Aorta (tissue), 5 donors: ENCODE measurements at regions not wholly inside any gene's neighbourhood (a gene's known extent, or its start where the extent isn't known, plus 50 kb on each side); places are given as distances from the start of the nearest gene placed in this dataset.
"Not testable (repeated sequence)": the region's sequence is repeated elsewhere in the genome, so short reads cannot be mapped to it uniquely, and the experiment has no call there.

Experiments used
- ATAC-seq: fragments of 200-7000 bp; cut with Tn5 transposase; one replicate; pipeline ENCODE4 v1.9.1; 2022; ENCODE audit warnings: moderate library complexity; ENCODE audit not compliant: low FRiP score
- DNase-seq, 2 donors: peaks; one replicate each; pipeline ENCODE4 v3.0.0-alpha.2; 2020
- H3K27ac ChIP-seq, 2 donors: one replicate each; pipeline ENCODE4 v1.5.1; 2013; ENCODE audit warnings: low read length in 2 of 2, mild to moderate bottlenecking in 2 of 2, moderate library complexity in 2 of 2, control low read depth in 1 of 2, inconsistent platforms in 1 of 2, low read depth in 1 of 2
- H3K27me3 ChIP-seq, 2 donors: one replicate each; pipeline ENCODE4 v1.6.1; 2013; ENCODE audit warnings: control low read depth in 1 of 2, low read length in 1 of 2, mild to moderate bottlenecking in 1 of 2, moderate library complexity in 1 of 2; ENCODE audit not compliant: insufficient read depth in 2 of 2, control insufficient read depth in 1 of 2
- H3K36me3 ChIP-seq, 2 donors: one replicate each; pipeline ENCODE4 v1.6.1; 2013; ENCODE audit warnings: control low read depth in 1 of 2, low read length in 1 of 2, mild to moderate bottlenecking in 1 of 2; ENCODE audit not compliant: insufficient read depth in 2 of 2, control insufficient read depth in 1 of 2
- H3K4me1 ChIP-seq, 2 donors: one replicate each; pipeline ENCODE4 v1.6.1; 2013; ENCODE audit warnings: low read length in 2 of 2, control low read depth in 1 of 2, mild to moderate bottlenecking in 1 of 2, moderate library complexity in 1 of 2; ENCODE audit not compliant: insufficient read depth in 2 of 2, control insufficient read depth in 1 of 2
- H3K4me3 ChIP-seq, 2 donors: one replicate each; pipeline ENCODE4 v1.5.1; 2013; ENCODE audit warnings: low read length in 2 of 2, control low read depth in 1 of 2, mild to moderate bottlenecking in 1 of 2
- H3K9me3 ChIP-seq: one replicate; pipeline ENCODE4 v1.6.1; 2013; ENCODE audit warnings: mild to moderate bottlenecking, low read length; ENCODE audit not compliant: control insufficient read depth
- WGBS, 2 donors: extraction: QIAGEN DNeasy Blood & Tissue Kit; methylation state at CpG; one replicate each; pipeline ENCODE4 v1.1.7; 2013; 5-methylcytosine and 5-hydroxymethylcytosine counted together
- intact Hi-C, 2 donors: fragments of 100-400 bp; cut with DNase I; formaldehyde crosslinking; loops; one replicate each; pipeline versions ENCODE4 v1.14.2 to v1.15.0; 2022
- donor health status: healthy with polysubstance abuse.
- donor health status: Bipolar disorder and iron deficiency.
- donor health status: DM: no; HTN: no; CAD: no.
- donor health status: DM: no; HTN: no; CAD: no.
- donor health status: DM: yes; HTN: yes; CAD: no.

- no peaks in the 10 kb centered on the region for H3K4me1 ChIP-seq
- WGBS, 2 donors: 45 to 50% methylated on average over 4 of the region's 4 CpGs
- H3K4me3 ChIP-seq: no peak overlapping the region
- ATAC-seq (no peak), DNase-seq (no peak)
- no peaks in the 10 kb centered on the region for H3K36me3 ChIP-seq
- intact Hi-C loops: no loop called here
- H3K9me3 ChIP-seq: no peaks in the 10 kb centered on the region
- no peak overlapping the region for H3K27ac ChIP-seq
- no peaks in the 10 kb centered on the region for H3K27me3 ChIP-seq
Observed at GRCh38 chr5:50553560-50553984, 112.5 kb upstream of the EMB start.

GRCh38 chr5:50558640-50559039 is 107.8 kb upstream of the PARP8 start:
- H3K27ac ChIP-seq, H3K9me3 ChIP-seq, DNase-seq, H3K4me3 ChIP-seq, H3K27me3 ChIP-seq, ATAC-seq, H3K4me1 ChIP-seq, intact Hi-C loops, H3K36me3 ChIP-seq: not testable (repeated sequence)

- no peak for ATAC-seq
- H3K4me3 ChIP-seq: no peak overlapping the region
- H3K4me1 ChIP-seq: no peaks in the 10 kb centered on the region
- intact Hi-C loops: no loop called here
- no peaks in the 10 kb centered on the region for H3K9me3 ChIP-seq
- no peaks in the 10 kb centered on the region for H3K36me3 ChIP-seq
- 82 to 98% methylated on average over 1 of the region's 1 CpG for WGBS, 2 donors
- DNase-seq: no peak
- no peaks in the 10 kb centered on the region for H3K27me3 ChIP-seq
- H3K27ac ChIP-seq: no peak overlapping the region
Observed at GRCh38 chr5:50559955-50560354, 106.5 kb upstream of the PARP8 start.

GRCh38 chr5:50562694-50563093 is 103.7 kb upstream of the PARP8 start:
- Histone ChIP-seq H3K27me3 (no peaks in the 10 kb centered on the region), H3K36me3 (no peaks in the 10 kb centered on the region), H3K4me1 (no peaks in the 10 kb centered on the region), H3K27ac (no peak overlapping the region), H3K9me3 (no peaks in the 10 kb centered on the region), H3K4me3 (no peak overlapping the region)
- DNase-seq: no peak
- intact Hi-C loops: no loop called here
- no peak for ATAC-seq
- WGBS, 2 donors: 46 to 49% methylated on average over 2 of the region's 2 CpGs

GRCh38 chr5:50564079-50564478 is 102.4 kb upstream of the PARP8 start:
- Histone ChIP-seq H3K9me3 (no peaks in the 10 kb centered on the region), H3K36me3 (no peaks in the 10 kb centered on the region), H3K27me3 (no peaks in the 10 kb centered on the region), H3K4me3 (no peak overlapping the region), H3K27ac (no peak overlapping the region), H3K4me1 (no peaks in the 10 kb centered on the region)
- DNase-seq: no peak
- 25 to 36% methylated on average over 2 of the region's 2 CpGs for WGBS, 2 donors
- ATAC-seq: no peak
- intact Hi-C loops: no loop called here

GRCh38 chr5:50564558-50564957 is 101.9 kb upstream of the PARP8 start:
- H3K27me3 ChIP-seq: no peaks in the 10 kb centered on the region
- no peak for ATAC-seq
- no peak for DNase-seq
- intact Hi-C loops: no loop called here
- no peak overlapping the region for H3K4me3 ChIP-seq
- H3K36me3 ChIP-seq: no peaks in the 10 kb centered on the region
- no peaks in the 10 kb centered on the region for H3K9me3 ChIP-seq
- WGBS, 2 donors: 81 to 82% methylated on average over 1 of the region's 1 CpG
- H3K4me1 ChIP-seq: no peaks in the 10 kb centered on the region
- no peak overlapping the region for H3K27ac ChIP-seq

GRCh38 chr5:50574121-50574520 is 92.3 kb upstream of the PARP8 start:
- 49 to 52% methylated on average over 3 of the region's 3 CpGs for WGBS, 2 donors
- Histone ChIP-seq H3K27me3 (no peaks in the 10 kb centered on the region), H3K4me3 (no peak overlapping the region), H3K36me3 (no peaks in the 10 kb centered on the region), H3K27ac (no peak overlapping the region), H3K4me1 (no peaks in the 10 kb centered on the region), H3K9me3 (no peaks in the 10 kb centered on the region)
- no peak for DNase-seq
- intact Hi-C loops: no loop called here
- ATAC-seq: no peak

GRCh38 chr5:50575740-50576139 is 90.7 kb upstream of the PARP8 start:
- Histone ChIP-seq H3K4me3 (no peak overlapping the region), H3K27ac (no peak overlapping the region), H3K36me3 (no peaks in the 10 kb centered on the region), H3K27me3 (no peaks in the 10 kb centered on the region), H3K9me3 (no peaks in the 10 kb centered on the region), H3K4me1 (no peaks in the 10 kb centered on the region)
- intact Hi-C loops: no loop called here
- 43 to 52% methylated on average over 3 of the region's 3 CpGs for WGBS, 2 donors
- ATAC-seq (no peak), DNase-seq (no peak)

GRCh38 chr5:50576265-50576664 is 90.2 kb upstream of the PARP8 start:
- ATAC-seq: no peak

More at GRCh38 chr5:50576265-50576664, 90.2 kb upstream of the PARP8 start:
- intact Hi-C loops: no loop called here
- Histone ChIP-seq H3K9me3 (no peaks in the 10 kb centered on the region), H3K27me3 (no peaks in the 10 kb centered on the region), H3K36me3 (no peaks in the 10 kb centered on the region), H3K4me1 (no peaks in the 10 kb centered on the region), H3K27ac (no peak overlapping the region), H3K4me3 (no peak overlapping the region)
- DNase-seq: no peak
